Stimulated activated naive CD8-positive, alpha-beta T cell treated with anti-CD3 and anti-CD28 coated beads, Interleukin-15, Interleukin-2, amounts not matched to agents 100 ng/mL and 50 ng/mL, for 24 hours (primary cell): ENCODE measurements at regions not wholly inside any gene's neighbourhood (a gene's known extent, or its start where the extent isn't known, plus 50 kb on each side); places are given as distances from the start of the nearest gene placed in this dataset.
"Not testable (repeated sequence)": the region's sequence is repeated elsewhere in the genome, so short reads cannot be mapped to it uniquely, and the experiment has no call there.

Source experiments
- H3K27ac Mint-ChIP-seq: one replicate; pipeline ENCODE4 v1.8.0; 2021; ENCODE audit warnings: mild to moderate bottlenecking, mixed read lengths
- H3K27me3 Mint-ChIP-seq: one replicate; pipeline ENCODE4 v1.8.0; 2021; ENCODE audit warnings: mixed read lengths
- H3K36me3 Mint-ChIP-seq: one replicate; pipeline ENCODE4 v1.8.0; 2021; ENCODE audit warnings: low read depth, mixed read lengths
- H3K4me1 Mint-ChIP-seq: one replicate; pipeline ENCODE4 v1.8.0; 2021; ENCODE audit warnings: low read depth, mixed read lengths
- H3K4me3 Mint-ChIP-seq: one replicate; pipeline ENCODE4 v1.8.0; 2021; ENCODE audit warnings: mild to moderate bottlenecking, mixed read lengths
- H3K9me3 Mint-ChIP-seq: one replicate; pipeline ENCODE4 v1.8.0; 2021; ENCODE audit warnings: mixed read lengths

GRCh38 chr13:78866076-78866475 lies 207.1 kb upstream of the OBI1 start:
- not testable (repeated sequence) for H3K9me3 Mint-ChIP-seq, H3K36me3 Mint-ChIP-seq, H3K27ac Mint-ChIP-seq, H3K27me3 Mint-ChIP-seq, H3K4me1 Mint-ChIP-seq, H3K4me3 Mint-ChIP-seq

GRCh38 chr13:78862446-78862845 lies 203.5 kb upstream of the OBI1 start:
- Mint-ChIP-seq H3K4me3 (no peak overlapping the region), H3K27ac (no peak overlapping the region), H3K36me3 (no peaks in the 10 kb centered on the region), H3K4me1 (no peaks in the 10 kb centered on the region), H3K9me3 (no peaks in the 10 kb centered on the region), H3K27me3 (peaks cover 3% of the 10 kb centered on the region)

GRCh38 chr13:78852709-78853108 lies 193.8 kb upstream of the OBI1 start:
- Mint-ChIP-seq H3K27me3 (no peaks in the 10 kb centered on the region), H3K4me1 (no peaks in the 10 kb centered on the region), H3K4me3 (no peak overlapping the region), H3K9me3 (peaks cover 11% of the 10 kb centered on the region), H3K27ac (no peak overlapping the region), H3K36me3 (no peaks in the 10 kb centered on the region)

GRCh38 chr13:78845656-78846365 lies 186.9 kb upstream of the OBI1 start:
- H3K9me3 Mint-ChIP-seq = no peaks in the 10 kb centered on the region

GRCh38 chr13:78844106-78844505 lies 185.2 kb upstream of the OBI1 start:
- Mint-ChIP-seq H3K4me1 (no peaks in the 10 kb centered on the region), H3K36me3 (no peaks in the 10 kb centered on the region), H3K27me3 (peaks cover 5% of the 10 kb centered on the region), H3K9me3 (no peaks in the 10 kb centered on the region), H3K4me3 (no peak overlapping the region), H3K27ac (no peak overlapping the region)

More at GRCh38 chr13:78845656-78846365, 186.9 kb upstream of the OBI1 start:
- Mint-ChIP-seq H3K27ac (no peak overlapping the region), H3K36me3 (no peaks in the 10 kb centered on the region), H3K4me1 (no peaks in the 10 kb centered on the region), H3K27me3 (peaks cover 5% of the 10 kb centered on the region), H3K4me3 (no peak overlapping the region)

- no peak overlapping the region for H3K4me3 Mint-ChIP-seq
- peaks cover 5% of the 10 kb centered on the region for H3K27me3 Mint-ChIP-seq
- H3K9me3 Mint-ChIP-seq = no peaks in the 10 kb centered on the region
- no peak overlapping the region for H3K27ac Mint-ChIP-seq
- no peaks in the 10 kb centered on the region for H3K36me3 Mint-ChIP-seq
- H3K4me1 Mint-ChIP-seq = no peaks in the 10 kb centered on the region
Measured at GRCh38 chr13:78841358-78841963, 182.5 kb upstream of the OBI1 start.

GRCh38 chr13:78836238-78836784 lies 177.4 kb upstream of the OBI1 start:
- H3K36me3 Mint-ChIP-seq = no peaks in the 10 kb centered on the region
- no peak overlapping the region for H3K4me3 Mint-ChIP-seq
- H3K4me1 Mint-ChIP-seq = no peaks in the 10 kb centered on the region
- no peaks in the 10 kb centered on the region for H3K9me3 Mint-ChIP-seq
- no peaks in the 10 kb centered on the region for H3K27me3 Mint-ChIP-seq
- H3K27ac Mint-ChIP-seq = no peak overlapping the region

- no peak overlapping the region for H3K27ac Mint-ChIP-seq
- no peaks in the 10 kb centered on the region for H3K36me3 Mint-ChIP-seq
- no peaks in the 10 kb centered on the region for H3K4me1 Mint-ChIP-seq
- no peak overlapping the region for H3K4me3 Mint-ChIP-seq
- H3K27me3 Mint-ChIP-seq = peaks cover 14% of the 10 kb centered on the region
- peaks cover 3% of the 10 kb centered on the region for H3K9me3 Mint-ChIP-seq
Measured at GRCh38 chr13:78832461-78832860, 173.5 kb upstream of the OBI1 start.

- Mint-ChIP-seq H3K36me3 (no peaks in the 10 kb centered on the region), H3K4me3 (no peak overlapping the region), H3K4me1 (no peaks in the 10 kb centered on the region), H3K27ac (no peak overlapping the region), H3K27me3 (peaks cover 14% of the 10 kb centered on the region), H3K9me3 (peaks cover 3% of the 10 kb centered on the region)
Measured at GRCh38 chr13:78830508-78830907, 171.6 kb upstream of the OBI1 start.

- H3K27me3 Mint-ChIP-seq = peaks cover 14% of the 10 kb centered on the region
- H3K36me3 Mint-ChIP-seq = no peaks in the 10 kb centered on the region
- H3K4me1 Mint-ChIP-seq = no peaks in the 10 kb centered on the region
- no peak overlapping the region for H3K4me3 Mint-ChIP-seq
- no peak overlapping the region for H3K27ac Mint-ChIP-seq
- H3K9me3 Mint-ChIP-seq = peaks cover 3% of the 10 kb centered on the region
Measured at GRCh38 chr13:78829821-78830220, 170.9 kb upstream of the OBI1 start.

GRCh38 chr13:78827471-78827870 lies 168.5 kb upstream of the OBI1 start:
- Mint-ChIP-seq H3K9me3 (peaks cover 3% of the 10 kb centered on the region), H3K4me1 (no peaks in the 10 kb centered on the region), H3K36me3 (no peaks in the 10 kb centered on the region), H3K27ac (no peak overlapping the region), H3K4me3 (no peak overlapping the region), H3K27me3 (peaks cover 14% of the 10 kb centered on the region)

GRCh38 chr13:78826936-78827335 lies 168.0 kb upstream of the OBI1 start:
- Mint-ChIP-seq H3K27me3 (peaks cover 14% of the 10 kb centered on the region), H3K4me3 (no peak overlapping the region), H3K36me3 (no peaks in the 10 kb centered on the region), H3K27ac (no peak overlapping the region), H3K9me3 (peaks cover 3% of the 10 kb centered on the region), H3K4me1 (no peaks in the 10 kb centered on the region)

- Mint-ChIP-seq H3K27me3 (peaks cover 14% of the 10 kb centered on the region), H3K9me3 (peaks cover 3% of the 10 kb centered on the region)
Measured at GRCh38 chr13:78826312-78826711, 167.4 kb upstream of the OBI1 start.

GRCh38 chr13:78820541-78820940 lies 161.6 kb upstream of the OBI1 start:
- H3K9me3 Mint-ChIP-seq = no peaks in the 10 kb centered on the region
- no peaks in the 10 kb centered on the region for H3K36me3 Mint-ChIP-seq
- no peaks in the 10 kb centered on the region for H3K4me1 Mint-ChIP-seq
- H3K27ac Mint-ChIP-seq = no peak overlapping the region
- H3K4me3 Mint-ChIP-seq = no peak overlapping the region
- H3K27me3 Mint-ChIP-seq = peaks cover 5% of the 10 kb centered on the region

More at GRCh38 chr13:78826312-78826711, 167.4 kb upstream of the OBI1 start:
- Mint-ChIP-seq H3K36me3 (no peaks in the 10 kb centered on the region), H3K4me3 (no peak overlapping the region), H3K27ac (no peak overlapping the region), H3K4me1 (no peaks in the 10 kb centered on the region)

GRCh38 chr13:78816592-78816991 lies 157.6 kb upstream of the OBI1 start:
- Mint-ChIP-seq H3K27me3 (peaks cover 10% of the 10 kb centered on the region), H3K4me1 (no peaks in the 10 kb centered on the region), H3K27ac (no peak overlapping the region), H3K9me3 (no peaks in the 10 kb centered on the region), H3K36me3 (no peaks in the 10 kb centered on the region), H3K4me3 (no peak overlapping the region)
